ENCODE measurements at regions not wholly inside any gene's neighbourhood (a gene's known extent, or its start where the extent isn't known, plus 50 kb on each side); places are given as distances from the start of the nearest gene placed in this dataset.

- DNase-seq (ENCODE audit: low read depth in 2 of 2), result no peak
- TF ChIP-seq CTCF (IDR thresholded peaks at IDR 0.05; ENCODE audit: low read depth, low read length), result no peak
- no peak overlapping the region for H3K4me3 ChIP-seq (replicated peaks in 1 of 2; ENCODE audit: low read depth in 2 of 2, low read length in 2 of 2)
Measured at GRCh38 chr9:93830606-93831005, 124.5 kb downstream of the BARX1 start.

- H3K4me3 ChIP-seq (replicated peaks in 1 of 2; ENCODE audit: low read depth in 2 of 2, low read length in 2 of 2), result no peak overlapping the region
- DNase-seq (ENCODE audit: low read depth in 2 of 2), result no peak
- TF ChIP-seq CTCF (IDR thresholded peaks at IDR 0.05; ENCODE audit: low read depth, low read length), result no peak
Measured at GRCh38 chr9:93830012-93830596, 125.1 kb downstream of the BARX1 start.

- DNase-seq (ENCODE audit: low read depth in 2 of 2), result no peak
- no peak overlapping the region for H3K4me3 ChIP-seq (replicated peaks in 1 of 2; ENCODE audit: low read depth in 2 of 2, low read length in 2 of 2)
- TF ChIP-seq CTCF (IDR thresholded peaks at IDR 0.05; ENCODE audit: low read depth, low read length), result no peak
Measured at GRCh38 chr9:93829271-93830011, 125.7 kb downstream of the BARX1 start.

- no peak for DNase-seq (ENCODE audit: low read depth in 2 of 2)
- no peak overlapping the region for H3K4me3 ChIP-seq (replicated peaks in 1 of 2; ENCODE audit: low read depth in 2 of 2, low read length in 2 of 2)
- no peak for TF ChIP-seq CTCF (IDR thresholded peaks at IDR 0.05; ENCODE audit: low read depth, low read length)
Measured at GRCh38 chr9:93828331-93829097, 126.6 kb downstream of the BARX1 start.

- DNase-seq (ENCODE audit: low read depth in 2 of 2), result peak; percentile 39 to 59
- peak; percentile 90 for TF ChIP-seq CTCF (IDR thresholded peaks at IDR 0.05; ENCODE audit: low read depth, low read length)
- peak overlapping the region; percentile 8 to 17 for H3K4me3 ChIP-seq (replicated peaks in 1 of 2; ENCODE audit: low read depth in 2 of 2, low read length in 2 of 2)
Measured at GRCh38 chr9:93827545-93828330, 127.4 kb downstream of the BARX1 start.

GRCh38 chr9:93826905-93827544 is 128.1 kb downstream of the BARX1 start:
- no peak overlapping the region for H3K4me3 ChIP-seq (replicated peaks in 1 of 2; ENCODE audit: low read depth in 2 of 2, low read length in 2 of 2)
- TF ChIP-seq CTCF (IDR thresholded peaks at IDR 0.05; ENCODE audit: low read depth, low read length), result no peak
- no peak for DNase-seq (ENCODE audit: low read depth in 2 of 2)
